H1 (cell line): ENCODE measurements at regions not wholly inside any gene's neighbourhood (a gene's known extent, or its start where the extent isn't known, plus 50 kb on each side); places are given as distances from the start of the nearest gene placed in this dataset.

Experiments
- BACH1 ChIP-seq: IDR thresholded peaks from 2 replicates; pipeline ENCODE4 v1.6.1; 2012; ENCODE audit warnings: low read length, improper control_type of control experiment
- CHD7 ChIP-seq: fragments of 300-600 bp; sonication (generic); IDR thresholded peaks from 2 replicates; pipeline ENCODE4 v1.7.1; 2012; ENCODE audit warnings: low read length, moderate library complexity, mild to moderate bottlenecking, inconsistent platforms; ENCODE audit not compliant: insufficient replicate concordance
- HDAC2 ChIP-seq, 2 experiments: fragments of 300-600 bp in 1 of 2; sonication (generic) in 1 of 2; IDR thresholded peaks; 2 replicates each; pipeline ENCODE4 v1.6.1; 2011 to 2012; ENCODE audit warnings: low read depth in 2 of 2, low read length in 2 of 2, mild to moderate bottlenecking in 2 of 2, moderate library complexity in 2 of 2, borderline replicate concordance in 1 of 2, inconsistent platforms in 1 of 2
- SIN3A ChIP-seq, 2 experiments: IDR thresholded peaks in 1 of 2; conservative IDR thresholded peaks in 1 of 2; 2 replicates each; pipeline ENCODE4 v1.6.1; 2011 to 2012; ENCODE audit warnings: low read length in 2 of 2, improper control_type of control experiment in 1 of 2, low read depth in 1 of 2, mild to moderate bottlenecking in 1 of 2
- SP2 ChIP-seq: IDR thresholded peaks from 2 replicates; pipeline ENCODE4 v1.6.1; 2012; ENCODE audit warnings: mild to moderate bottlenecking, low read length, inconsistent platforms
- USF2 ChIP-seq: IDR thresholded peaks from 2 replicates; pipeline ENCODE4 v1.6.1; 2011; ENCODE audit warnings: low read length, improper control_type of control experiment

- no peak for TF ChIP-seq CHD7
- TF ChIP-seq BACH1, result no peak
- no peak for TF ChIP-seq SIN3A (conservative IDR thresholded peaks at IDR 0.05 in 1 of 2, IDR thresholded peaks at IDR 0.05 in 1 of 2; ENCODE audit: low read depth in 1 of 2, low read length in 2 of 2)
- no peak for TF ChIP-seq HDAC2 (IDR thresholded peaks at IDR 0.05; ENCODE audit: borderline replicate concordance in 1 of 2, low read depth in 2 of 2, low read length in 2 of 2)
- TF ChIP-seq USF2, result no peak
- TF ChIP-seq SP2, result no peak
Measured at GRCh38 chr14:84273181-84273580, 1256.8 kb upstream of the FLRT2 start (continued).
